HG03558 (cell line): ENCODE measurements at regions not wholly inside any gene's neighbourhood (a gene's known extent, or its start where the extent isn't known, plus 50 kb on each side); places are given as distances from the start of the nearest gene placed in this dataset.

Experiments used
- ATAC-seq: cut with Tn5 transposase; IDR thresholded peaks from one replicate; pipeline ENCODE4 v1.9.1; 2021; ENCODE audit warnings: moderate number of reproducible peaks; ENCODE audit not compliant: unreplicated experiment; ENCODE audit errors: extremely low read depth

GRCh38 chr4:65139998-65140397 lies 530.3 kb downstream of the EPHA5 start:
- no peak for ATAC-seq

- no peak for ATAC-seq
These were observed 544.1 kb downstream of the EPHA5 start for GRCh38 chr4:65126200-65126599.

GRCh38 chr4:65120287-65120686 lies 550.0 kb downstream of the EPHA5 start:
- no peak for ATAC-seq

- no peak for ATAC-seq
These were observed 567.9 kb downstream of the EPHA5 start for GRCh38 chr4:65102419-65102818.

- ATAC-seq, result no peak
These were observed 573.7 kb downstream of the EPHA5 start for GRCh38 chr4:65096630-65097029.

GRCh38 chr4:65089666-65090065 lies 580.6 kb downstream of the EPHA5 start:
- ATAC-seq, result no peak

GRCh38 chr4:65083076-65083475 lies 587.2 kb downstream of the EPHA5 start:
- ATAC-seq, result no peak

- ATAC-seq, result no peak
These were observed 598.7 kb downstream of the EPHA5 start for GRCh38 chr4:65071564-65071963.

GRCh38 chr4:65069177-65069576 lies 601.1 kb downstream of the EPHA5 start:
- ATAC-seq, result no peak

GRCh38 chr4:65066106-65066505 lies 604.2 kb downstream of the EPHA5 start:
- no peak for ATAC-seq

- no peak for ATAC-seq
These were observed 606.7 kb downstream of the EPHA5 start for GRCh38 chr4:65063601-65064000.

- no peak for ATAC-seq
These were observed 619.5 kb downstream of the EPHA5 start for GRCh38 chr4:65050786-65051185.

- no peak for ATAC-seq
These were observed 623.8 kb downstream of the EPHA5 start for GRCh38 chr4:65046192-65047133.

GRCh38 chr4:65033899-65034298 lies 624.6 kb upstream of the TECRL start:
- ATAC-seq, result no peak

GRCh38 chr4:65028592-65028991 lies 619.3 kb upstream of the TECRL start:
- ATAC-seq, result no peak

- no peak for ATAC-seq
These were observed 614.8 kb upstream of the TECRL start for GRCh38 chr4:65023883-65024670.

GRCh38 chr4:65023081-65023480 lies 613.8 kb upstream of the TECRL start:
- ATAC-seq, result no peak

GRCh38 chr4:65021737-65022136 lies 612.5 kb upstream of the TECRL start:
- ATAC-seq, result no peak

GRCh38 chr4:65021149-65021548 lies 611.9 kb upstream of the TECRL start:
- ATAC-seq, result no peak

- no peak for ATAC-seq
These were observed 610.5 kb upstream of the TECRL start for GRCh38 chr4:65019775-65020174.

- no peak for ATAC-seq
These were observed 609.1 kb upstream of the TECRL start for GRCh38 chr4:65018313-65018712.
